HCT116 (cell line): ENCODE measurements at regions not wholly inside any gene's neighbourhood (a gene's known extent, or its start where the extent isn't known, plus 50 kb on each side); places are given as distances from the start of the nearest gene placed in this dataset.

Source experiments
- ATAC-seq: fragments of 200-7000 bp; cut with Tn5 transposase; 2 replicates; pipeline ENCODE4 v1.9.1; 2020; ENCODE audit warnings: mild to moderate bottlenecking, moderate library complexity
- BruUV-seq: library from RNA; stranded (reverse); fragments of 400-500 nt; replicated peaks from 2 replicates; lab custom pipeline; 2021; lab: Mats Ljungman, UMichigan
- CTCF ChIA-PET: fragments of 300-600 bp; sonication (Branson Sonifier 250); formaldehyde crosslinking; loops from one replicate; lab custom pipeline; 2021; ENCODE audit warnings: antibody characterized with exemption; lab: Charles Lee
- POLR2A ChIA-PET: fragments of 300-600, 350-600 bp; sonication (Branson Sonifier 250); formaldehyde crosslinking; loops from one replicate; lab custom pipeline; 2021; ENCODE audit warnings: antibody characterized with exemption; lab: Charles Lee
- RAD21 ChIA-PET, 2 experiments: fragments of 300-600 bp; sonication (Branson Sonifier 250); formaldehyde crosslinking; loops; one replicate each; lab custom pipeline; 2023; ENCODE audit warnings: low total read pairs in 2 of 2; ENCODE audit not compliant: uncharacterized antibody in 2 of 2, unreplicated experiment in 2 of 2, low non-redundant PET in 1 of 2; lab: Charles Lee
- DNase-seq: peaks from one replicate; pipeline ENCODE4 v3.0.0-alpha.2; 2010; ENCODE audit warnings: low read depth, low spot score
- H2AFZ ChIP-seq: fragments of 200-600 bp; shearing (Covaris generic), sonication (generic); 2 replicates; pipeline ENCODE4 v1.6.1; 2017; ENCODE audit warnings: low read depth, mixed run types, mixed read lengths, antibody characterized with exemption, low read length; ENCODE audit not compliant: poor library complexity, severe bottlenecking
- H3K27ac ChIP-seq: 2 replicates; pipeline ENCODE4 v1.5.1; 2012; ENCODE audit warnings: low read depth, low read length
- H3K27me3 ChIP-seq: fragments of 200-600 bp; sonication (generic); 2 replicates; pipeline ENCODE4 v1.6.1; 2016; ENCODE audit warnings: mixed run types, low read length, mixed read lengths; ENCODE audit not compliant: insufficient read depth
- H3K36me3 ChIP-seq, 2 experiments: fragments of 200-500 bp in 1 of 2; fragments of 200-600 bp in 1 of 2; sonication (Bioruptor generic) in 1 of 2; sonication (generic) in 1 of 2; 2 replicates each; pipeline versions ENCODE4 v1.5.1 to v1.6.1; 2014 to 2016; ENCODE audit warnings: low read length in 2 of 2, inconsistent platforms in 1 of 2, mixed read lengths in 1 of 2, mixed run types in 1 of 2; ENCODE audit not compliant: insufficient read depth in 2 of 2, control insufficient read depth in 1 of 2
- H3K4me1 ChIP-seq, 2 experiments: fragments of 200-600 bp in 1 of 2; sonication (generic) in 1 of 2; 2 replicates each; pipeline versions ENCODE4 v1.5.1 to v1.6.1; 2012 to 2017; ENCODE audit warnings: low read length in 2 of 2, inconsistent platforms in 1 of 2, mild to moderate bottlenecking in 1 of 2, mixed read lengths in 1 of 2, mixed run types in 1 of 2, moderate library complexity in 1 of 2; ENCODE audit not compliant: insufficient read depth in 2 of 2, control insufficient read depth in 1 of 2
- H3K4me2 ChIP-seq: fragments of 200-600 bp; sonication (generic); 2 replicates; pipeline ENCODE4 v1.6.1; 2017; ENCODE audit warnings: mixed run types, low read length, mixed read lengths
- H3K4me3 ChIP-seq, 2 experiments: fragments of 200-600 bp in 1 of 2; sonication (generic) in 1 of 2; replicated peaks in 1 of 2; 2 replicates each; pipeline ENCODE4 v1.5.1; 2011 to 2016; ENCODE audit warnings: low read length in 2 of 2, control low read depth in 1 of 2, low read depth in 1 of 2, mild to moderate bottlenecking in 1 of 2, mixed read lengths in 1 of 2, mixed run types in 1 of 2
- H3K79me2 ChIP-seq: fragments of 200-600 bp; sonication (generic); 2 replicates; pipeline ENCODE4 v1.6.1; 2017; ENCODE audit warnings: mild to moderate bottlenecking, mixed run types, low read length, moderate library complexity, mixed read lengths; ENCODE audit not compliant: insufficient read depth
- H3K9ac ChIP-seq: fragments of 200-600 bp; sonication (generic); 2 replicates; pipeline ENCODE4 v1.6.1; 2016; ENCODE audit warnings: low read length, mixed read lengths
- H3K9me2 ChIP-seq: fragments of 200-600 bp; sonication (generic), shearing (Covaris generic); 2 replicates; pipeline ENCODE4 v1.6.1; 2017; ENCODE audit warnings: mixed run types, mild to moderate bottlenecking, moderate library complexity; ENCODE audit not compliant: insufficient read depth
- H3K9me3 ChIP-seq, 2 experiments: fragments of 200-500 bp in 1 of 2; fragments of 200-600 bp in 1 of 2; sonication (Bioruptor generic) in 1 of 2; sonication (generic) in 1 of 2; 2 replicates each; pipeline ENCODE4 v1.6.1; 2014 to 2017; ENCODE audit warnings: low read length in 2 of 2, mixed read lengths in 2 of 2, inconsistent platforms in 1 of 2, low read depth in 1 of 2, mild to moderate bottlenecking in 1 of 2, mixed run types in 1 of 2, moderate library complexity in 1 of 2; ENCODE audit not compliant: control insufficient read depth in 1 of 2, insufficient read depth in 1 of 2
- H4K20me1 ChIP-seq: fragments of 200-600 bp; sonication (generic), shearing (Covaris generic); 2 replicates; pipeline ENCODE4 v1.6.1; 2017; ENCODE audit warnings: mixed run types, mild to moderate bottlenecking, moderate library complexity; ENCODE audit not compliant: insufficient read depth
- CEBPB ChIP-seq: IDR thresholded peaks from 2 replicates; pipeline ENCODE4 v1.6.1; 2012; ENCODE audit warnings: low read depth
- ELF1 ChIP-seq: IDR thresholded peaks from 2 replicates; pipeline ENCODE4 v1.6.1; 2012; ENCODE audit warnings: low read depth, borderline replicate concordance
- EZH2 ChIP-seq: fragments of 200-600 bp; sonication (generic); IDR thresholded peaks from 2 replicates; pipeline ENCODE4 v1.6.1; 2017; ENCODE audit warnings: antibody characterized with exemption, mixed run types
- SIN3A ChIP-seq: IDR thresholded peaks from 2 replicates; pipeline ENCODE4 v1.6.1; 2012; ENCODE audit warnings: low read depth
- intact Hi-C: fragments of 100-400 bp; cut with micrococcal nuclease; formaldehyde crosslinking; loops from 2 replicates; pipeline ENCODE4 v1.10.0; 2022
- TF ChIP-seq, protein P1 (sequence below): IDR thresholded peaks from 2 replicates; pipeline ENCODE4 v1.6.1; 2011; ENCODE audit warnings: mild to moderate bottlenecking, low read length, moderate library complexity; ENCODE audit not compliant: insufficient replicate concordance; ENCODE audit errors: extremely low read depth
- TF ChIP-seq, protein P2 (sequence below): IDR thresholded peaks from 2 replicates; pipeline ENCODE4 v1.6.1; 2012; ENCODE audit warnings: low read depth

DNA sequence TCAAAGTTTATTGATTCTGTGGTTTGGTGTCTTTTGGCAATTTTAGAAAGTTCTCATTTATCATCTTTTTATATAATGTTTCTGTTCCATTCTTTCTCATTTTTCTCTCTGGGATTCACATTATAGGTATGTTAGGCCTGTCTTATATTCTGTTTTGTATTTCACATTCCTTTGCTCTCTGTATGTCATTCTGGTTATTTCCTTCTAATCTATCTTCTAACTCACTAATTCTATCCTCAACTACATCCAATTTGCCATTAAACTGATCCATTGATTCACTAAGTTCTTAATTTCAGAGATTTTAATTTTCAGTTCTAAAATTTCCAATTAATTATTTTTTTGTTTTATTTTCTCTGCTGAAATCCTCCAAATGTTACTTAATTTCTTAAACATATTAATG lies 234.8 kb downstream of the FOXD2 start (continued):
- TF ChIP-seq, protein P1, sequence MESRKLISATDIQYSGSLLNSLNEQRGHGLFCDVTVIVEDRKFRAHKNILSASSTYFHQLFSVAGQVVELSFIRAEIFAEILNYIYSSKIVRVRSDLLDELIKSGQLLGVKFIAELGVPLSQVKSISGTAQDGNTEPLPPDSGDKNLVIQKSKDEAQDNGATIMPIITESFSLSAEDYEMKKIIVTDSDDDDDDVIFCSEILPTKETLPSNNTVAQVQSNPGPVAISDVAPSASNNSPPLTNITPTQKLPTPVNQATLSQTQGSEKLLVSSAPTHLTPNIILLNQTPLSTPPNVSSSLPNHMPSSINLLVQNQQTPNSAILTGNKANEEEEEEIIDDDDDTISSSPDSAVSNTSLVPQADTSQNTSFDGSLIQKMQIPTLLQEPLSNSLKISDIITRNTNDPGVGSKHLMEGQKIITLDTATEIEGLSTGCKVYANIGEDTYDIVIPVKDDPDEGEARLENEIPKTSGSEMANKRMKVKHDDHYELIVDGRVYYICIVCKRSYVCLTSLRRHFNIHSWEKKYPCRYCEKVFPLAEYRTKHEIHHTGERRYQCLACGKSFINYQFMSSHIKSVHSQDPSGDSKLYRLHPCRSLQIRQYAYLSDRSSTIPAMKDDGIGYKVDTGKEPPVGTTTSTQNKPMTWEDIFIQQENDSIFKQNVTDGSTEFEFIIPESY: no peak
- no peak for TF ChIP-seq CEBPB
- no peak for TF ChIP-seq EZH2

DNA sequence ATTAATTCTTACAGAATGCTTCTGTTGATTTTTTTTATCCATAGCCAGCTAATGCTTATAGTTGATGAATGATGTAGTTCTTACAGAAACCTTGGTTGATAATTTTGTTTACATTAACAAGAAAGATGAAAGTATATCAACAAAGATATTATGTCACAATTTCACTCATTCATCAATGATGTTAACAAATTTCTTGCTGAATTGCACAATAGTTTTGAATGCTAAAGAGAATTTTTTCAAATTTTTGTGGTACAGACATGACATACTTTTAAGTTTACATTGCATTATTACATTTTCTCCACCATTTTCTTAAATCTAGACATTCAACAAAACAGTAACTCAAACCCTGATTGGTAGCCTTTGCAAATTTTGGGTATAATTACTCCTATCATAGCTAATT lies 236.3 kb downstream of the FOXD2 start:
- no peak for DNase-seq
- BruUV-seq: no TSS peak
- no peak overlapping the region for H2AFZ ChIP-seq
- no peaks in the 10 kb centered on the region for H3K4me1 ChIP-seq
- H3K9me2 ChIP-seq: no peaks in the 10 kb centered on the region
- H3K79me2 ChIP-seq: no peaks in the 10 kb centered on the region
- no peak overlapping the region for H3K4me2 ChIP-seq
- ChIA-PET POLR2A (no interaction called here), CTCF (no interaction called here), RAD21 (no interaction called here)
- H3K4me3 ChIP-seq: no peak overlapping the region
- TF ChIP-seq CEBPB (no peak), ELF1 (no peak), SIN3A (no peak)
- TF ChIP-seq, protein P2, sequence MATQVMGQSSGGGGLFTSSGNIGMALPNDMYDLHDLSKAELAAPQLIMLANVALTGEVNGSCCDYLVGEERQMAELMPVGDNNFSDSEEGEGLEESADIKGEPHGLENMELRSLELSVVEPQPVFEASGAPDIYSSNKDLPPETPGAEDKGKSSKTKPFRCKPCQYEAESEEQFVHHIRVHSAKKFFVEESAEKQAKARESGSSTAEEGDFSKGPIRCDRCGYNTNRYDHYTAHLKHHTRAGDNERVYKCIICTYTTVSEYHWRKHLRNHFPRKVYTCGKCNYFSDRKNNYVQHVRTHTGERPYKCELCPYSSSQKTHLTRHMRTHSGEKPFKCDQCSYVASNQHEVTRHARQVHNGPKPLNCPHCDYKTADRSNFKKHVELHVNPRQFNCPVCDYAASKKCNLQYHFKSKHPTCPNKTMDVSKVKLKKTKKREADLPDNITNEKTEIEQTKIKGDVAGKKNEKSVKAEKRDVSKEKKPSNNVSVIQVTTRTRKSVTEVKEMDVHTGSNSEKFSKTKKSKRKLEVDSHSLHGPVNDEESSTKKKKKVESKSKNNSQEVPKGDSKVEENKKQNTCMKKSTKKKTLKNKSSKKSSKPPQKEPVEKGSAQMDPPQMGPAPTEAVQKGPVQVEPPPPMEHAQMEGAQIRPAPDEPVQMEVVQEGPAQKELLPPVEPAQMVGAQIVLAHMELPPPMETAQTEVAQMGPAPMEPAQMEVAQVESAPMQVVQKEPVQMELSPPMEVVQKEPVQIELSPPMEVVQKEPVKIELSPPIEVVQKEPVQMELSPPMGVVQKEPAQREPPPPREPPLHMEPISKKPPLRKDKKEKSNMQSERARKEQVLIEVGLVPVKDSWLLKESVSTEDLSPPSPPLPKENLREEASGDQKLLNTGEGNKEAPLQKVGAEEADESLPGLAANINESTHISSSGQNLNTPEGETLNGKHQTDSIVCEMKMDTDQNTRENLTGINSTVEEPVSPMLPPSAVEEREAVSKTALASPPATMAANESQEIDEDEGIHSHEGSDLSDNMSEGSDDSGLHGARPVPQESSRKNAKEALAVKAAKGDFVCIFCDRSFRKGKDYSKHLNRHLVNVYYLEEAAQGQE: no peak
- TF ChIP-seq, protein P1: no peak
- intact Hi-C loops: no loop called here
- no peak overlapping the region for H3K27ac ChIP-seq
- H3K9me3 ChIP-seq: no peaks in the 10 kb centered on the region
- no peaks in the 10 kb centered on the region for H3K36me3 ChIP-seq
- no peak for ATAC-seq
- no peak overlapping the region for H3K9ac ChIP-seq
- H3K27me3 ChIP-seq: no peaks in the 10 kb centered on the region
- H4K20me1 ChIP-seq: no peaks in the 10 kb centered on the region
